HCT116 (cell line): ENCODE measurements at regions not wholly inside any gene's neighbourhood (a gene's known extent, or its start where the extent isn't known, plus 50 kb on each side); places are given as distances from the start of the nearest gene placed in this dataset.

ENCODE experiments used
- ATAC-seq: fragments of 200-7000 bp; cut with Tn5 transposase; 2 replicates; pipeline ENCODE4 v1.9.1; 2020; ENCODE audit warnings: mild to moderate bottlenecking, moderate library complexity
- BruUV-seq: library from RNA; stranded (reverse); fragments of 400-500 nt; replicated peaks from 2 replicates; lab custom pipeline; 2021; lab: Mats Ljungman, UMichigan
- CTCF ChIA-PET: fragments of 300-600 bp; sonication (Branson Sonifier 250); formaldehyde crosslinking; loops from one replicate; lab custom pipeline; 2021; ENCODE audit warnings: antibody characterized with exemption; lab: Charles Lee
- POLR2A ChIA-PET: fragments of 300-600, 350-600 bp; sonication (Branson Sonifier 250); formaldehyde crosslinking; loops from one replicate; lab custom pipeline; 2021; ENCODE audit warnings: antibody characterized with exemption; lab: Charles Lee
- RAD21 ChIA-PET, 2 experiments: fragments of 300-600 bp; sonication (Branson Sonifier 250); formaldehyde crosslinking; loops; one replicate each; lab custom pipeline; 2023; ENCODE audit warnings: low total read pairs in 2 of 2; ENCODE audit not compliant: uncharacterized antibody in 2 of 2, unreplicated experiment in 2 of 2, low non-redundant PET in 1 of 2; lab: Charles Lee
- DNase-seq: peaks from one replicate; pipeline ENCODE4 v3.0.0-alpha.2; 2010; ENCODE audit warnings: low read depth, low spot score
- H2AFZ ChIP-seq: fragments of 200-600 bp; shearing (Covaris generic), sonication (generic); 2 replicates; pipeline ENCODE4 v1.6.1; 2017; ENCODE audit warnings: low read depth, mixed run types, mixed read lengths, antibody characterized with exemption, low read length; ENCODE audit not compliant: poor library complexity, severe bottlenecking
- H3K27ac ChIP-seq: 2 replicates; pipeline ENCODE4 v1.5.1; 2012; ENCODE audit warnings: low read depth, low read length
- H3K27me3 ChIP-seq: fragments of 200-600 bp; sonication (generic); 2 replicates; pipeline ENCODE4 v1.6.1; 2016; ENCODE audit warnings: mixed run types, low read length, mixed read lengths; ENCODE audit not compliant: insufficient read depth
- H3K36me3 ChIP-seq, 2 experiments: fragments of 200-500 bp in 1 of 2; fragments of 200-600 bp in 1 of 2; sonication (Bioruptor generic) in 1 of 2; sonication (generic) in 1 of 2; 2 replicates each; pipeline versions ENCODE4 v1.5.1 to v1.6.1; 2014 to 2016; ENCODE audit warnings: low read length in 2 of 2, inconsistent platforms in 1 of 2, mixed read lengths in 1 of 2, mixed run types in 1 of 2; ENCODE audit not compliant: insufficient read depth in 2 of 2, control insufficient read depth in 1 of 2
- H3K4me1 ChIP-seq, 2 experiments: fragments of 200-600 bp in 1 of 2; sonication (generic) in 1 of 2; 2 replicates each; pipeline versions ENCODE4 v1.5.1 to v1.6.1; 2012 to 2017; ENCODE audit warnings: low read length in 2 of 2, inconsistent platforms in 1 of 2, mild to moderate bottlenecking in 1 of 2, mixed read lengths in 1 of 2, mixed run types in 1 of 2, moderate library complexity in 1 of 2; ENCODE audit not compliant: insufficient read depth in 2 of 2, control insufficient read depth in 1 of 2
- H3K4me2 ChIP-seq: fragments of 200-600 bp; sonication (generic); 2 replicates; pipeline ENCODE4 v1.6.1; 2017; ENCODE audit warnings: mixed run types, low read length, mixed read lengths
- H3K4me3 ChIP-seq, 2 experiments: fragments of 200-600 bp in 1 of 2; sonication (generic) in 1 of 2; replicated peaks in 1 of 2; 2 replicates each; pipeline ENCODE4 v1.5.1; 2011 to 2016; ENCODE audit warnings: low read length in 2 of 2, control low read depth in 1 of 2, low read depth in 1 of 2, mild to moderate bottlenecking in 1 of 2, mixed read lengths in 1 of 2, mixed run types in 1 of 2
- H3K79me2 ChIP-seq: fragments of 200-600 bp; sonication (generic); 2 replicates; pipeline ENCODE4 v1.6.1; 2017; ENCODE audit warnings: mild to moderate bottlenecking, mixed run types, low read length, moderate library complexity, mixed read lengths; ENCODE audit not compliant: insufficient read depth
- H3K9ac ChIP-seq: fragments of 200-600 bp; sonication (generic); 2 replicates; pipeline ENCODE4 v1.6.1; 2016; ENCODE audit warnings: low read length, mixed read lengths
- H3K9me2 ChIP-seq: fragments of 200-600 bp; sonication (generic), shearing (Covaris generic); 2 replicates; pipeline ENCODE4 v1.6.1; 2017; ENCODE audit warnings: mixed run types, mild to moderate bottlenecking, moderate library complexity; ENCODE audit not compliant: insufficient read depth
- H3K9me3 ChIP-seq, 2 experiments: fragments of 200-500 bp in 1 of 2; fragments of 200-600 bp in 1 of 2; sonication (Bioruptor generic) in 1 of 2; sonication (generic) in 1 of 2; 2 replicates each; pipeline ENCODE4 v1.6.1; 2014 to 2017; ENCODE audit warnings: low read length in 2 of 2, mixed read lengths in 2 of 2, inconsistent platforms in 1 of 2, low read depth in 1 of 2, mild to moderate bottlenecking in 1 of 2, mixed run types in 1 of 2, moderate library complexity in 1 of 2; ENCODE audit not compliant: control insufficient read depth in 1 of 2, insufficient read depth in 1 of 2
- H4K20me1 ChIP-seq: fragments of 200-600 bp; sonication (generic), shearing (Covaris generic); 2 replicates; pipeline ENCODE4 v1.6.1; 2017; ENCODE audit warnings: mixed run types, mild to moderate bottlenecking, moderate library complexity; ENCODE audit not compliant: insufficient read depth
- CBX3 ChIP-seq: IDR thresholded peaks from 2 replicates; pipeline ENCODE4 v1.6.1; 2012; ENCODE audit warnings: low read depth
- POLR2A ChIP-seq: IDR thresholded peaks from 2 replicates; pipeline ENCODE4 v1.7.0; 2011; ENCODE audit warnings: borderline replicate concordance; ENCODE audit not compliant: insufficient read depth, insufficient read length; ENCODE audit errors: extremely low read depth
- POLR2AphosphoS5 ChIP-seq: IDR thresholded peaks from 2 replicates; pipeline ENCODE4 v1.6.1; 2011; ENCODE audit warnings: mild to moderate bottlenecking, low read depth, low read length, moderate library complexity
- SIN3A ChIP-seq: IDR thresholded peaks from 2 replicates; pipeline ENCODE4 v1.6.1; 2012; ENCODE audit warnings: low read depth
- SRF ChIP-seq: IDR thresholded peaks from 2 replicates; pipeline ENCODE4 v1.6.1; 2012; ENCODE audit warnings: low read depth
- ZFX ChIP-seq: fragments of 450-650 bp; IDR thresholded peaks from 2 replicates; pipeline ENCODE4 v1.6.1; 2017
- intact Hi-C: fragments of 100-400 bp; cut with micrococcal nuclease; formaldehyde crosslinking; loops from 2 replicates; pipeline ENCODE4 v1.10.0; 2022
- TF ChIP-seq, protein P1 (sequence below): IDR thresholded peaks from 2 replicates; pipeline ENCODE4 v1.6.1; 2012; ENCODE audit warnings: low read depth

DNA sequence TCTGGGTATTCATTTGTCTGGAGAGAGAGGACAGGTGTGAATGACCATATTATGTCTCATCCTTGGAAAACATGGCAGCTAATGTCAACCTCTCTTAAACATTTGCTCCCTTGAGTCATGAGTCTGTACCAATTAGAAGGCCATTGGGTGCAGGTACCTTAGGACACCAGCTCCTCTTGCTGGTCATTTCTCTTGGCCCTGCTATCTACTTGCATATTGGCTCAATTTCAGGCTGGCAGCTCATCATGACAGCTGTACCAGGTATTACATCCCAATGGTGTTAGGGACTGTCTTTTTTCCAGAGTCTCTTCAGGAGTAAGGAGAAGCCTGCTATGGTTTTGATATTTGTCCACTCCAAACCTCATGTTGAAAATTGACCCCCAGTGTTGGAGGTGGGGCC is 92.2 kb upstream of the ANKRD28 start:
- Histone ChIP-seq H3K4me3 (no peak overlapping the region), H3K4me2 (no peak overlapping the region), H3K36me3 (no peaks in the 10 kb centered on the region), H3K79me2 (no peaks in the 10 kb centered on the region), H4K20me1 (no peaks in the 10 kb centered on the region), H2AFZ (no peak overlapping the region), H3K4me1 (no peaks in the 10 kb centered on the region), H3K27me3 (no peaks in the 10 kb centered on the region), H3K9me2 (no peaks in the 10 kb centered on the region), H3K9ac (no peak overlapping the region), H3K9me3 (peaks cover 0 to 3% of the 10 kb centered on the region in 2 experiments; a peak in 1 of 4 replicates), H3K27ac (no peak overlapping the region)
- ATAC-seq: no peak
- intact Hi-C loops: no loop called here
- ChIA-PET POLR2A (no interaction called here), CTCF (no interaction called here), RAD21 (no interaction called here)
- DNase-seq: no peak
- TF ChIP-seq SIN3A (no peak), ZFX (no peak), POLR2A (no peak), POLR2AphosphoS5 (no peak), SRF (no peak), CBX3 (no peak)
- TF ChIP-seq, protein P1, sequence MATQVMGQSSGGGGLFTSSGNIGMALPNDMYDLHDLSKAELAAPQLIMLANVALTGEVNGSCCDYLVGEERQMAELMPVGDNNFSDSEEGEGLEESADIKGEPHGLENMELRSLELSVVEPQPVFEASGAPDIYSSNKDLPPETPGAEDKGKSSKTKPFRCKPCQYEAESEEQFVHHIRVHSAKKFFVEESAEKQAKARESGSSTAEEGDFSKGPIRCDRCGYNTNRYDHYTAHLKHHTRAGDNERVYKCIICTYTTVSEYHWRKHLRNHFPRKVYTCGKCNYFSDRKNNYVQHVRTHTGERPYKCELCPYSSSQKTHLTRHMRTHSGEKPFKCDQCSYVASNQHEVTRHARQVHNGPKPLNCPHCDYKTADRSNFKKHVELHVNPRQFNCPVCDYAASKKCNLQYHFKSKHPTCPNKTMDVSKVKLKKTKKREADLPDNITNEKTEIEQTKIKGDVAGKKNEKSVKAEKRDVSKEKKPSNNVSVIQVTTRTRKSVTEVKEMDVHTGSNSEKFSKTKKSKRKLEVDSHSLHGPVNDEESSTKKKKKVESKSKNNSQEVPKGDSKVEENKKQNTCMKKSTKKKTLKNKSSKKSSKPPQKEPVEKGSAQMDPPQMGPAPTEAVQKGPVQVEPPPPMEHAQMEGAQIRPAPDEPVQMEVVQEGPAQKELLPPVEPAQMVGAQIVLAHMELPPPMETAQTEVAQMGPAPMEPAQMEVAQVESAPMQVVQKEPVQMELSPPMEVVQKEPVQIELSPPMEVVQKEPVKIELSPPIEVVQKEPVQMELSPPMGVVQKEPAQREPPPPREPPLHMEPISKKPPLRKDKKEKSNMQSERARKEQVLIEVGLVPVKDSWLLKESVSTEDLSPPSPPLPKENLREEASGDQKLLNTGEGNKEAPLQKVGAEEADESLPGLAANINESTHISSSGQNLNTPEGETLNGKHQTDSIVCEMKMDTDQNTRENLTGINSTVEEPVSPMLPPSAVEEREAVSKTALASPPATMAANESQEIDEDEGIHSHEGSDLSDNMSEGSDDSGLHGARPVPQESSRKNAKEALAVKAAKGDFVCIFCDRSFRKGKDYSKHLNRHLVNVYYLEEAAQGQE: no peak
- no TSS peak for BruUV-seq
